ENCODE measurements at regions not wholly inside any gene's neighbourhood (a gene's known extent, or its start where the extent isn't known, plus 50 kb on each side); places are given as distances from the start of the nearest gene placed in this dataset.

DNA sequence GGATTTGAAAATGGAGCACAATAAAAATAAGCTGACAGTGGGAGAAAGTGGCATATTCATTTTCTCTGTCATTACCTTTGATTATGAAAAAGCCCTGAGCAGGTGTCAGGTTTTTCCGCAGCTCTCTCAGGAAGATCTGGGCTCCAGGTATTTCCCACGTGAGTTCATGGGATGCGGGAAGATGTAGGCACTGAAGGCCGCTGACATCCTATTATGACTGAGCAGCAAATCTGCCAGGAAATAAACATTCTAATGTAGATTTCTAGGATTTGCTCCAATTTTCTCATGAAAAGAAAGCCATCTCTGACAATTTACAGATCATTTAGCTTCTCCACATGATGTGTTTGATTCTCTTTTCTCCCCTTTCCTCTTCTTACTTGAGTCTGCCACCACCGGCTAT is 160.7 kb downstream of the KIT start:
- DNase-seq (ENCODE audit: extremely low read depth in 1 of 11, low read depth in 9 of 11, low spot score in 4 of 11) = no peak

DNA sequence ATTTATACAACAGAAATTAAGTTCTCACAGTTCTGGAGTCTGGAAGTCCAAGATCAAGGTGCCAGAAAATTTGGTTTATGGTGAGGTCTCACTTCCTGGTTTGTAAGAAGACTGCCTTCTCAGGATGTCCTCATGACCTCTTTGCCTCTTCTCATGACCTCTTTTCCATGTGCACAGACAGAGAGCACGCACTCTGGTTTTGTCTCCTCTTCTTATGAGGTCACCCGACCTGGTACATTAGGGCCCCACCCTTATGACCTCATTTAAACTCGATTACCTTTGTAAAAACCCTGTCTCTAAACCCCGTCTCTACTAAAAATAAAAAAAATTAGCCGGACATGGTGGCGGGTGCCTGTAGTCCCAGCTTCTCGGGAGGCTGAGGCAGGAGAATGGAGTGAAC is 155.9 kb downstream of the KIT start:
- DNase-seq (ENCODE audit: extremely low read depth in 1 of 11, low read depth in 9 of 11, low spot score in 4 of 11) = no peak

DNA sequence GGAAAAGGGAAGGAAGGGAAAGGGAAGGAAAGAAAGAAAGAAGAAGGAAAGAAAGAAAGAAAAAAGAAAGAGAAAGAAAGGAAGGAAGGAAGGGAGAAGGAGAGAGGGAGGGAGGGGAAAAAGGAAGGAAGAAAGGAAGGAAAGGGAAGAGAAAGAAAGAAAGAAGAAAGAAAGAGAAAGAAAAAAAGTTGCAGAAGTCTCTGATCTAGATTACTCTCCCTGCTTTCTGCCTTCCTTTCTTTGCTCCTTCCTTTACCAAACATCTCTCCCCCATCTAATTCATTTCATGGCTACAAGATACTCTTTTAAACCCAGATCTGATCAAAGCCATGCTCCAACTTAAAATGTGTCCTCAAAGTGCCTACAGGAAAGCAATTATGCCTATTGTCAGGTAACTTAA is 148.6 kb downstream of the KIT start:
- no peak for DNase-seq (ENCODE audit: extremely low read depth in 1 of 11, low read depth in 9 of 11, low spot score in 4 of 11)

GRCh38 chr4:54802336-54802735 is 144.6 kb downstream of the KIT start:
- no peak for DNase-seq (ENCODE audit: extremely low read depth in 1 of 11, low read depth in 9 of 11, low spot score in 4 of 11)

GRCh38 chr4:54800831-54801530 is 143.2 kb downstream of the KIT start:
- no peak for DNase-seq (ENCODE audit: extremely low read depth in 1 of 11, low read depth in 9 of 11, low spot score in 4 of 11)

GRCh38 chr4:54794579-54794978 is 136.8 kb downstream of the KIT start:
- DNase-seq (ENCODE audit: extremely low read depth in 1 of 11, low read depth in 9 of 11, low spot score in 4 of 11) = no peak

- no peak for DNase-seq (ENCODE audit: extremely low read depth in 1 of 11, low read depth in 9 of 11, low spot score in 4 of 11)
These were observed 136.2 kb downstream of the KIT start for GRCh38 chr4:54793856-54794422.

All from renal cortex interstitium (tissue), 11 donors.